ENCODE measurements at regions not wholly inside any gene's neighbourhood (a gene's known extent, or its start where the extent isn't known, plus 50 kb on each side); places are given as distances from the start of the nearest gene placed in this dataset.

DNA sequence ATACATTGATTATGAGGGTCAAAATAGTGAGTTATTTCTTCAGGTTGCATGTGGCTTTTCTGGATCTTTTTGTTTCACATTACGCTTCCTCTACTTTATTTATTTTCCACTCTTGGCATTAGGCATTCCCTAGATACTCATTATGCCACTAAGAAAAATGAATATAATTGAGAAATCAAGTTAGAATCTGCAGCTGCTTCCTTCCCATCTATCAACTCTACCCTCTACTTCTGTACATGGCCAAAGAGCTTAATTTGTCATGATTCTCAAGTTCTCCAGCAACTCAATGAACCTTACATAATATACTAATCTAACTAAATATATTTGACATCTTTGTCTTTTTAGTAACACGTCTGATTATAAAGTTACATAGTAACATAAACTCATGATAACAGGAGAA is 598.1 kb upstream of the LRRTM4 start:
- TF ChIP-seq, protein P1, sequence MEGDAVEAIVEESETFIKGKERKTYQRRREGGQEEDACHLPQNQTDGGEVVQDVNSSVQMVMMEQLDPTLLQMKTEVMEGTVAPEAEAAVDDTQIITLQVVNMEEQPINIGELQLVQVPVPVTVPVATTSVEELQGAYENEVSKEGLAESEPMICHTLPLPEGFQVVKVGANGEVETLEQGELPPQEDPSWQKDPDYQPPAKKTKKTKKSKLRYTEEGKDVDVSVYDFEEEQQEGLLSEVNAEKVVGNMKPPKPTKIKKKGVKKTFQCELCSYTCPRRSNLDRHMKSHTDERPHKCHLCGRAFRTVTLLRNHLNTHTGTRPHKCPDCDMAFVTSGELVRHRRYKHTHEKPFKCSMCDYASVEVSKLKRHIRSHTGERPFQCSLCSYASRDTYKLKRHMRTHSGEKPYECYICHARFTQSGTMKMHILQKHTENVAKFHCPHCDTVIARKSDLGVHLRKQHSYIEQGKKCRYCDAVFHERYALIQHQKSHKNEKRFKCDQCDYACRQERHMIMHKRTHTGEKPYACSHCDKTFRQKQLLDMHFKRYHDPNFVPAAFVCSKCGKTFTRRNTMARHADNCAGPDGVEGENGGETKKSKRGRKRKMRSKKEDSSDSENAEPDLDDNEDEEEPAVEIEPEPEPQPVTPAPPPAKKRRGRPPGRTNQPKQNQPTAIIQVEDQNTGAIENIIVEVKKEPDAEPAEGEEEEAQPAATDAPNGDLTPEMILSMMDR (conservative IDR thresholded peaks at IDR 0.05; ENCODE audit: low read depth, low read length) = no peak
- no peak for DNase-seq (ENCODE audit: low read depth)
- H3K4me3 ChIP-seq (ENCODE audit: low read length) = no peak overlapping the region

DNA sequence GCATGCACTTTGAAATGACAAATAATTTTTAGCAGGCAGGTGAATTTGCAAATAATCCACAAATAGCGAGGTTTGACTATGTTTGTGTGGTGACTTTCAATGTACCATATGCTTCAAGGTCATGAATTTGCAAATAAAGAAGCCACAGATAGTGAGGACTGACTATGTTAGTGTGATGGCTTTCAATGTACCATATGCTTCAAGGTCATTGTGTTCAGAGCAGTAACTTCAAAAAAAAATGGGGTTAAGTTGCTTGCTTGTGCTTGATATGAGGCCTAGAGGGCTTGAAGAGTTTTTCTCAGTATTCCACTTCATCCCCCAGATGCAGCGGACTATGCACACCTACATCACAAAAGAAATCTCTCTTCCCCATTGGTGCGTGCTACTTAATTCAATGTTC is 602.9 kb upstream of the LRRTM4 start:
- TF ChIP-seq, protein P1 (conservative IDR thresholded peaks at IDR 0.05; ENCODE audit: low read depth, low read length) = no peak
- no peak for DNase-seq (ENCODE audit: low read depth)
- H3K4me3 ChIP-seq (ENCODE audit: low read length) = no peak overlapping the region

DNA sequence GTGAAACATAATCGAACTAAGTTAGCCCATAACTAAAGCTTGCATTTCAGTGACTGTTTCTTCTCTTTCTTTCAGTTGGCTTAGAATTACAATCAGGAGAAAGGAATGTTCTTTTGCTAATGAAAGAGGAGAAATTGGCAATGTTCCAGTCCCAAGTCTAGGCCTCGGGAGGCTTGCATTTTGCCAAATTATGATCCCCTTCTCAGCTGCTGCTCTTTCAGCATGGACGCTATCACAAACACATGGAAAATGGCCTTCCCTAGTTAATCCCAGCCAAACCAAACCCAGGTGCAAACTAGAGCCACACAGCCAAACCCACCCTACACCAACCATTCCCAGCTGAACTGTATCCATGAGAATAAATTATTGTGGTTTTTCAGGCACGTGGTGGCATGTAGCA is 605.2 kb upstream of the LRRTM4 start:
- peak; percentile 4 for DNase-seq (ENCODE audit: low read depth)
- H3K4me3 ChIP-seq (ENCODE audit: low read length) = no peak overlapping the region
- TF ChIP-seq, protein P1 (conservative IDR thresholded peaks at IDR 0.05; ENCODE audit: low read depth, low read length) = no peak

DNA sequence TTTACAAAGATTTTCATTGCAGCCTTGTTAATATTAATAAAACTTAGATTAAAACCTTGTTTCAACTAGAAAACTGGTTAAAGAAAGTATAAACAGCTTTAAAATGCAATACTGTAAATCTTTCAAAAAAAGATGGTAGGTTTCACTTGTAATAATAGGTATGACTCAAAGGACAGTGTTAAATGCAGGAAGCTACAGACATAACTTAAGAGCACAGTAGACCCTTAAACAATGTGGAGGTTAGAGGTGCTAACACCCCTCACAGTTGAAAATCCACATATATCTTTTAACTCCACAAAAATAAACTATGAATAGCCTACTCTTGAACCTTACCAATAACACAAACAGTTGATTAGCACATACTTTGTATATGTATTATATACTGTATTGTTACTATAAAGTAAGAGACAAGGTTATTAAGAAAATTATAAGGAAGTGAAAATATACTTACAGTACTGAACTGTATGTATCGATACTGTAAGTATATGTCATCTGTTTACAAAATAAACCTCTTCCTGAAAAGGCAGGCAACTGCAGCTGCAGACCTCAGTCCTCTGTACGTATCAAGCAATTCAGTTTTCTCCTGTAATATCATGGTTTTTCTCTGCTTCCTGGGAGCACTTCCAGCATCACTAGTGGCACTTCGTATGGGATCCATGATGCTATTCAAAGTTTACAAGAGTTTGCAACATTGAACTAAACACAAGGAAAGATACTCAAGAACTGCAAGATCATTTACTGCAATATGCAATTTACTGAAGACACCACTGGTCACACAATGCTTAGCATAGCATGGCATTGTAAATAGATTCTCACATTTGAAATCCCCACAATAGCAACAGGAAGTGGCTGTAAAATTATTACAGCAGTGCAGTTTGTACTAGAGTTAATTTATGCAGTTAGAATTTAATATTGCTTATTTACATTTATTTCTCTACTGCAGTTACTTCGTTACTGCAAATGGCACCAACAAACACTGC is 610.5 kb upstream of the LRRTM4 start:
- no peak for DNase-seq (ENCODE audit: low read depth)
- TF ChIP-seq, protein P1 (conservative IDR thresholded peaks at IDR 0.05; ENCODE audit: low read depth, low read length) = no peak

GRCh38 chr2:78145395-78145996 is 623.3 kb upstream of the LRRTM4 start:
- no peak overlapping the region for H3K4me3 ChIP-seq (ENCODE audit: low read length)
- TF ChIP-seq, protein P1 (conservative IDR thresholded peaks at IDR 0.05; ENCODE audit: low read depth, low read length) = no peak
- DNase-seq (ENCODE audit: low read depth) = no peak

More for the DNA sequence above, 610.5 kb upstream of the LRRTM4 start:
- H3K4me3 ChIP-seq (ENCODE audit: low read length) = no peak overlapping the region

GRCh38 chr2:78145997-78146722 is 624.0 kb upstream of the LRRTM4 start:
- TF ChIP-seq, protein P1 (conservative IDR thresholded peaks at IDR 0.05; ENCODE audit: low read depth, low read length) = no peak
- H3K4me3 ChIP-seq (ENCODE audit: low read length) = no peak overlapping the region
- DNase-seq (ENCODE audit: low read depth) = no peak
